ENCODE measurements at regions not wholly inside any gene's neighbourhood (a gene's known extent, or its start where the extent isn't known, plus 50 kb on each side); places are given as distances from the start of the nearest gene placed in this dataset.

DNA sequence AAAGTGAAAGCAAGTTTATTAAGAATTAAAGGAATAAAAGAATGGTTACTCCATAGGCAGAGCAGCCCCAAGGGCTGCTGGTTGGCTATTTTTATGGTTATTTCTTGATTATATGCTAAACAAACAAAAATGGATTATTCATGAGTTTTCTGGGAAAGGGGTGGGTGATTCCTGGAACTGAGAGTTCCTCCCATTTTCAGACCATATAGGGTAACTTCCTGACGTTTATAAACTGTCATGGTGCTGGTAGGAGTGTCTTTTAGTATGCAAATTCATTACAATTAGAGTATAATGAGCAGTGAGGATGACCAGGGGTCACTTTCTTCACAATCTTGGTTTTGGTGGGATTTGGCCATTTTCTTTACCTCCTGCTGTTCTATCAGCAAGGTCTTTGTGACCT, 707.9 kb downstream of the ZNF385D start:
- in situ Hi-C loops (cut with HindIII; ENCODE audit: low pct_unique_long_range_greater_than_20kb, low sequenced_read_pairs), result no loop called here
- Histone ChIP-seq H3K9me3 (ENCODE audit: control insufficient read depth, insufficient read depth, low read depth, low read length) (no peaks in the 10 kb centered on the region), H3K27me3 (ENCODE audit: control insufficient read depth, insufficient read depth, low read length) (no peaks in the 10 kb centered on the region), H3K36me3 (ENCODE audit: control insufficient read depth, insufficient read depth, low read length) (no peaks in the 10 kb centered on the region), H3K27ac (ENCODE audit: low read length) (no peak overlapping the region), H3K4me1 (ENCODE audit: control insufficient read depth, insufficient read depth, low read length) (no peaks in the 10 kb centered on the region), H3K4me3 (ENCODE audit: low read depth in 2 of 2, low read length in 2 of 2) (no peak overlapping the region)
- POLR2A ChIA-PET, result no interaction called here
- CTCF ChIA-PET, result no interaction called here
- TF ChIP-seq SIN3A (IDR thresholded peaks at IDR 0.05; ENCODE audit: borderline replicate concordance, insufficient read depth, low read depth, low read length), result no peak
- TF ChIP-seq CTCF (IDR thresholded peaks at IDR 0.05), result no peak
- TF ChIP-seq POLR2AphosphoS5 (IDR thresholded peaks at IDR 0.05; ENCODE audit: low read depth, low read length), result no peak
- TF ChIP-seq, protein P1, sequence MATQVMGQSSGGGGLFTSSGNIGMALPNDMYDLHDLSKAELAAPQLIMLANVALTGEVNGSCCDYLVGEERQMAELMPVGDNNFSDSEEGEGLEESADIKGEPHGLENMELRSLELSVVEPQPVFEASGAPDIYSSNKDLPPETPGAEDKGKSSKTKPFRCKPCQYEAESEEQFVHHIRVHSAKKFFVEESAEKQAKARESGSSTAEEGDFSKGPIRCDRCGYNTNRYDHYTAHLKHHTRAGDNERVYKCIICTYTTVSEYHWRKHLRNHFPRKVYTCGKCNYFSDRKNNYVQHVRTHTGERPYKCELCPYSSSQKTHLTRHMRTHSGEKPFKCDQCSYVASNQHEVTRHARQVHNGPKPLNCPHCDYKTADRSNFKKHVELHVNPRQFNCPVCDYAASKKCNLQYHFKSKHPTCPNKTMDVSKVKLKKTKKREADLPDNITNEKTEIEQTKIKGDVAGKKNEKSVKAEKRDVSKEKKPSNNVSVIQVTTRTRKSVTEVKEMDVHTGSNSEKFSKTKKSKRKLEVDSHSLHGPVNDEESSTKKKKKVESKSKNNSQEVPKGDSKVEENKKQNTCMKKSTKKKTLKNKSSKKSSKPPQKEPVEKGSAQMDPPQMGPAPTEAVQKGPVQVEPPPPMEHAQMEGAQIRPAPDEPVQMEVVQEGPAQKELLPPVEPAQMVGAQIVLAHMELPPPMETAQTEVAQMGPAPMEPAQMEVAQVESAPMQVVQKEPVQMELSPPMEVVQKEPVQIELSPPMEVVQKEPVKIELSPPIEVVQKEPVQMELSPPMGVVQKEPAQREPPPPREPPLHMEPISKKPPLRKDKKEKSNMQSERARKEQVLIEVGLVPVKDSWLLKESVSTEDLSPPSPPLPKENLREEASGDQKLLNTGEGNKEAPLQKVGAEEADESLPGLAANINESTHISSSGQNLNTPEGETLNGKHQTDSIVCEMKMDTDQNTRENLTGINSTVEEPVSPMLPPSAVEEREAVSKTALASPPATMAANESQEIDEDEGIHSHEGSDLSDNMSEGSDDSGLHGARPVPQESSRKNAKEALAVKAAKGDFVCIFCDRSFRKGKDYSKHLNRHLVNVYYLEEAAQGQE (IDR thresholded peaks at IDR 0.05; ENCODE audit: insufficient read depth in 1 of 2, low read depth in 2 of 2, low read length in 1 of 2), result no peak
- TF ChIP-seq TCF7L2 (IDR thresholded peaks at IDR 0.05; ENCODE audit: low read depth, low read length), result no peak
- no peak for DNase-seq (ENCODE audit: low read depth, low spot score)
- intact Hi-C loops (cut with micrococcal nuclease; ENCODE audit: unreplicated experiment), result no loop called here
- BruUV-seq (replicated peaks), result no TSS peak
- ATAC-seq, result no peak

DNA sequence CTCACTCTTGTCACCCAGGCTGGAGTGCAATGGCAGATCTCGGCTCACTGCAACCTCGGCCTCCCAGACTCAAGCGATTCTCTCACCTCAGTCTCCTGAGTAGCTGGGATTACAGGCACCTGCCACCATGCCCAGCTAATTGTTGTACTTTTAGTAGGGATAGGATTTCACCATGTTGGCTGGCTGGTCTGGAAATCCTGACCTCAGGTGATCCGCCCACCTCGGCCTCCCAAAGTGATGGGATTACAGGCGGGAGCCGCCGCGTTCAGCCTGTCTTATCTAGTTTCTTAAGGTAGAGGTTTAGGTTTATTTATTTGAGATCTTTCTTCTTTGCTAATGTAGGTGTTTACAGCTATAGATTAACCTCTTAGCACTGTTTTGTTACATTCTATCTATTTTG, 708.8 kb downstream of the ZNF385D start:
- intact Hi-C loops (cut with micrococcal nuclease; ENCODE audit: unreplicated experiment) (no loop called here), in situ Hi-C loops (cut with HindIII; ENCODE audit: low pct_unique_long_range_greater_than_20kb, low sequenced_read_pairs) (no loop called here)
- no peaks in the 10 kb centered on the region for H3K9me3 ChIP-seq (ENCODE audit: control insufficient read depth, insufficient read depth, low read depth, low read length)
- no peak for DNase-seq (ENCODE audit: low read depth, low spot score)
- ChIA-PET CTCF (no interaction called here), POLR2A (no interaction called here)
- no peak overlapping the region for H3K4me3 ChIP-seq (ENCODE audit: low read depth in 2 of 2, low read length in 2 of 2)
- no TSS peak for BruUV-seq (replicated peaks)
- H3K27ac ChIP-seq (ENCODE audit: low read length), result no peak overlapping the region
- no peaks in the 10 kb centered on the region for H3K36me3 ChIP-seq (ENCODE audit: control insufficient read depth, insufficient read depth, low read length)
- H3K27me3 ChIP-seq (ENCODE audit: control insufficient read depth, insufficient read depth, low read length), result no peaks in the 10 kb centered on the region
- no peaks in the 10 kb centered on the region for H3K4me1 ChIP-seq (ENCODE audit: control insufficient read depth, insufficient read depth, low read length)
- ATAC-seq, result no peak
- TF ChIP-seq, protein P1 (IDR thresholded peaks at IDR 0.05; ENCODE audit: insufficient read depth in 1 of 2, low read depth in 2 of 2, low read length in 1 of 2), result no peak
- TF ChIP-seq TCF7L2 (IDR thresholded peaks at IDR 0.05; ENCODE audit: low read depth, low read length) (no peak), SIN3A (IDR thresholded peaks at IDR 0.05; ENCODE audit: borderline replicate concordance, insufficient read depth, low read depth, low read length) (no peak), POLR2AphosphoS5 (IDR thresholded peaks at IDR 0.05; ENCODE audit: low read depth, low read length) (no peak), CTCF (IDR thresholded peaks at IDR 0.05) (no peak)

Data from Panc1 (cell line).